ENCODE measurements at regions not wholly inside any gene's neighbourhood (a gene's known extent, or its start where the extent isn't known, plus 50 kb on each side); places are given as distances from the start of the nearest gene placed in this dataset.

GRCh38 chr7:25950488-25951413 lies 201.2 kb upstream of the NFE2L3 start:
- TF ChIP-seq EP300 (IDR thresholded peaks at IDR 0.05) (no peak), POLR2A (IDR thresholded peaks at IDR 0.05) (no peak), CTCF (IDR thresholded peaks at IDR 0.05) (no peak)
- Histone ChIP-seq H3K27me3 (no peaks in the 10 kb centered on the region), H3K27ac (peak overlapping the region; percentile 18 to 79), H3K4me1 (ENCODE audit: insufficient read depth) (peaks cover 3% of the 10 kb centered on the region), H3K36me3 (no peaks in the 10 kb centered on the region), H3K4me3 (peak overlapping the region; percentile 63), H3K9me3 (no peaks in the 10 kb centered on the region)
- intact Hi-C loops (cut with DNase I): loop anchor here in 1 of 4 donors (5.0 kb wide), 1 partner anchor 252 kb away; the partner anchor contains the start of genes CBX3 and HNRNPA2B1
- DNase-seq: peak; percentile 95 to 98 (median 97)
- 0 to 1% (median 0%) methylated on average over 67 to 86 of the region's 86 CpGs for WGBS, 3 donors

- peak overlapping the region; percentile 63 for H3K4me3 ChIP-seq
- TF ChIP-seq POLR2A (IDR thresholded peaks at IDR 0.05): no peak
- no peak for TF ChIP-seq CTCF (IDR thresholded peaks at IDR 0.05)
- no peak for TF ChIP-seq EP300 (IDR thresholded peaks at IDR 0.05)
- H3K27ac ChIP-seq: peak overlapping the region; percentile 18 to 79
- no peaks in the 10 kb centered on the region for H3K36me3 ChIP-seq
- H3K9me3 ChIP-seq: no peaks in the 10 kb centered on the region
- DNase-seq: peak; percentile 23 to 43 (median 34)
- intact Hi-C loops (cut with DNase I): loop anchor here in 1 of 4 donors (5.0 kb wide), 1 partner anchor 251 kb away; the partner anchor contains the start of genes CBX3 and HNRNPA2B1
- 5% methylated on average over 43 to 46 of the region's 46 CpGs for WGBS, 3 donors
- H3K27me3 ChIP-seq: no peaks in the 10 kb centered on the region
- H3K4me1 ChIP-seq (ENCODE audit: insufficient read depth): peaks cover 3% of the 10 kb centered on the region
These were observed 200.4 kb upstream of the NFE2L3 start for GRCh38 chr7:25951414-25952260.

GRCh38 chr7:25952261-25953057 lies 199.5 kb upstream of the NFE2L3 start:
- intact Hi-C loops (cut with DNase I): loop anchor here in 1 of 4 donors (5.0 kb wide), 1 partner anchor 250 kb away; the partner anchor contains the start of genes CBX3 and HNRNPA2B1
- peak in 1 of 5 donors; percentile 31 for DNase-seq
- Histone ChIP-seq H3K27ac (peak overlapping the region in 1 of 2 donors; percentile 79), H3K36me3 (no peaks in the 10 kb centered on the region), H3K4me3 (no peak overlapping the region), H3K27me3 (no peaks in the 10 kb centered on the region), H3K4me1 (ENCODE audit: insufficient read depth) (peaks cover 3% of the 10 kb centered on the region), H3K9me3 (no peaks in the 10 kb centered on the region)
- no peak for TF ChIP-seq POLR2A (IDR thresholded peaks at IDR 0.05)
- no peak for TF ChIP-seq CTCF (IDR thresholded peaks at IDR 0.05)
- TF ChIP-seq EP300 (IDR thresholded peaks at IDR 0.05): no peak
- 78 to 79% (median 79%) methylated on average over 19 of the region's 19 CpGs for WGBS, 3 donors
